Neural progenitor cell (in vitro differentiated cells): ENCODE measurements at regions not wholly inside any gene's neighbourhood (a gene's known extent, or its start where the extent isn't known, plus 50 kb on each side); places are given as distances from the start of the nearest gene placed in this dataset.
A peak's percentile ranks its signal among the peaks of the same experiment; 100 is the strongest.

Experiments used
- DNase-seq: peaks from one replicate; pipeline ENCODE4 v3.0.0-alpha.2; 2016; ENCODE audit warnings: low spot score
- H2AFZ ChIP-seq: fragments of 200-600 bp; sonication (generic); replicated peaks from 2 replicates; pipeline ENCODE4 v1.6.1; 2016; ENCODE audit warnings: antibody characterized with exemption
- H3F3A ChIP-seq: fragments of 200-600 bp; sonication (generic); 2 replicates; pipeline ENCODE4 v1.6.1; 2016; ENCODE audit warnings: antibody characterized with exemption, low read depth
- H3K27ac ChIP-seq: fragments of 200-600 bp; sonication (generic); 2 replicates; pipeline ENCODE4 v1.5.1; 2016; ENCODE audit warnings: mild to moderate bottlenecking
- H3K27me3 ChIP-seq: fragments of 200-600 bp; sonication (generic); 2 replicates; pipeline ENCODE4 v1.6.1; 2016; ENCODE audit warnings: mild to moderate bottlenecking, moderate library complexity
- H3K36me3 ChIP-seq: fragments of 200-600 bp; sonication (generic); 2 replicates; pipeline ENCODE4 v1.5.1; 2016
- H3K4me1 ChIP-seq: fragments of 200-600 bp; sonication (generic); 2 replicates; pipeline ENCODE4 v1.6.1; 2016; ENCODE audit warnings: mixed run types
- H3K4me2 ChIP-seq: fragments of 200-600 bp; sonication (generic); 2 replicates; pipeline ENCODE4 v1.6.1; 2016
- H3K4me3 ChIP-seq: fragments of 200-600 bp; sonication (generic); 2 replicates; pipeline ENCODE4 v1.5.1; 2016
- H3K79me2 ChIP-seq: fragments of 200-600 bp; sonication (generic); 2 replicates; pipeline ENCODE4 v1.6.1; 2016; ENCODE audit warnings: low read depth
- H3K9ac ChIP-seq: fragments of 200-600 bp; sonication (generic); 2 replicates; pipeline ENCODE4 v1.6.1; 2016
- H3K9me3 ChIP-seq: fragments of 200-600 bp; sonication (generic); 2 replicates; pipeline ENCODE4 v1.5.1; 2016; ENCODE audit warnings: low read depth
- H4K20me1 ChIP-seq: fragments of 200-600 bp; sonication (generic); 2 replicates; pipeline ENCODE4 v1.6.1; 2016; ENCODE audit warnings: low read depth
- H3K27ac Mint-ChIP-seq: 3 replicates; pipeline ENCODE4 v1.8.0; 2021; ENCODE audit warnings: mixed read lengths
- H3K27me3 Mint-ChIP-seq: 2 replicates; pipeline ENCODE4 v1.8.0; 2022; ENCODE audit warnings: low read depth, mild to moderate bottlenecking, inconsistent platforms, moderate library complexity, mixed read lengths; ENCODE audit not compliant: insufficient read depth
- H3K36me3 Mint-ChIP-seq: 3 replicates; pipeline ENCODE4 v1.8.0; 2021; ENCODE audit warnings: mixed read lengths
- H3K4me1 Mint-ChIP-seq: 3 replicates; pipeline ENCODE4 v1.8.0; 2021; ENCODE audit warnings: mixed read lengths
- H3K4me3 Mint-ChIP-seq: 3 replicates; pipeline ENCODE4 v1.8.0; 2021; ENCODE audit warnings: mild to moderate bottlenecking, moderate library complexity, mixed read lengths
- H3K9me3 Mint-ChIP-seq: 3 replicates; pipeline ENCODE4 v1.8.0; 2020; ENCODE audit warnings: mixed read lengths
- CTCF ChIP-seq: fragments of 200-600 bp; sonication (generic); IDR thresholded peaks from 2 replicates; pipeline ENCODE4 v1.5.1; 2017; ENCODE audit warnings: antibody characterized with exemption, mild to moderate bottlenecking
- EZH2 ChIP-seq: fragments of 200-600 bp; sonication (generic); IDR thresholded peaks from 2 replicates; pipeline ENCODE4 v1.6.1; 2017; ENCODE audit warnings: antibody characterized with exemption, mild to moderate bottlenecking, moderate library complexity
- EZH2phosphoT487 ChIP-seq: fragments of 200-600 bp; sonication (generic); IDR thresholded peaks from 2 replicates; pipeline ENCODE4 v1.6.1; 2017; ENCODE audit warnings: antibody characterized with exemption

- no peak overlapping the region for H3K4me3 Mint-ChIP-seq
- H3K4me3 ChIP-seq = no peak overlapping the region
- no peak overlapping the region for H3K27ac ChIP-seq
- no peaks in the 10 kb centered on the region for H3K9me3 ChIP-seq
- no peaks in the 10 kb centered on the region for H3K36me3 Mint-ChIP-seq
- H3K9me3 Mint-ChIP-seq = peaks cover 2% of the 10 kb centered on the region
- no peaks in the 10 kb centered on the region for H4K20me1 ChIP-seq
- TF ChIP-seq CTCF = no peak
- TF ChIP-seq EZH2phosphoT487 = no peak
- TF ChIP-seq EZH2 = no peak
- no peak for DNase-seq
- H2AFZ ChIP-seq = peak overlapping the region; percentile 45
- no peaks in the 10 kb centered on the region for H3K36me3 ChIP-seq
- no peaks in the 10 kb centered on the region for H3K27me3 Mint-ChIP-seq
- H3K79me2 ChIP-seq = no peaks in the 10 kb centered on the region
- H3F3A ChIP-seq = no peaks in the 10 kb centered on the region
- no peaks in the 10 kb centered on the region for H3K27me3 ChIP-seq
- no peak overlapping the region for H3K27ac Mint-ChIP-seq
- H3K4me2 ChIP-seq = no peak overlapping the region
- H3K9ac ChIP-seq = no peak overlapping the region
- peaks cover 17% of the 10 kb centered on the region for H3K4me1 ChIP-seq
- peaks cover 25% of the 10 kb centered on the region for H3K4me1 Mint-ChIP-seq
Observed at GRCh38 chr11:130802567-130802966, 113.7 kb downstream of the SNX19 start.

- no peaks in the 10 kb centered on the region for H3K36me3 Mint-ChIP-seq
- Histone ChIP-seq H3K36me3 (no peaks in the 10 kb centered on the region), H3K4me3 (no peak overlapping the region), H4K20me1 (no peaks in the 10 kb centered on the region), H2AFZ (peak overlapping the region; percentile 62), H3K9ac (no peak overlapping the region), H3K9me3 (no peaks in the 10 kb centered on the region), H3K27me3 (no peaks in the 10 kb centered on the region), H3K79me2 (no peaks in the 10 kb centered on the region), H3K27ac (no peak overlapping the region), H3F3A (no peaks in the 10 kb centered on the region), H3K4me1 (peaks cover 17% of the 10 kb centered on the region), H3K4me2 (no peak overlapping the region)
- H3K27me3 Mint-ChIP-seq = no peaks in the 10 kb centered on the region
- TF ChIP-seq EZH2phosphoT487 (no peak), EZH2 (no peak), CTCF (no peak)
- no peak for DNase-seq
- no peak overlapping the region for H3K27ac Mint-ChIP-seq
- peaks cover 25% of the 10 kb centered on the region for H3K4me1 Mint-ChIP-seq
- H3K9me3 Mint-ChIP-seq = peaks cover 2% of the 10 kb centered on the region
- no peak overlapping the region for H3K4me3 Mint-ChIP-seq
Observed at GRCh38 chr11:130804306-130805076, 111.8 kb downstream of the SNX19 start.

- Histone ChIP-seq H3K9me3 (no peaks in the 10 kb centered on the region), H3F3A (no peaks in the 10 kb centered on the region), H3K4me1 (peaks cover 17% of the 10 kb centered on the region), H3K27me3 (no peaks in the 10 kb centered on the region), H3K27ac (no peak overlapping the region), H2AFZ (no peak overlapping the region), H3K4me2 (no peak overlapping the region), H4K20me1 (no peaks in the 10 kb centered on the region), H3K9ac (no peak overlapping the region), H3K79me2 (no peaks in the 10 kb centered on the region), H3K36me3 (no peaks in the 10 kb centered on the region), H3K4me3 (no peak overlapping the region)
- Mint-ChIP-seq H3K9me3 (no peaks in the 10 kb centered on the region), H3K4me1 (peaks cover 20% of the 10 kb centered on the region), H3K4me3 (no peak overlapping the region), H3K27me3 (peaks cover 2% of the 10 kb centered on the region), H3K36me3 (no peaks in the 10 kb centered on the region), H3K27ac (peak overlapping the region; percentile 44)
- TF ChIP-seq CTCF = no peak
- no peak for TF ChIP-seq EZH2
- TF ChIP-seq EZH2phosphoT487 = no peak
- DNase-seq = no peak
Observed at GRCh38 chr11:130806746-130807145, 109.5 kb downstream of the SNX19 start.
